IMR-90 (cell line): ENCODE measurements at regions not wholly inside any gene's neighbourhood (a gene's known extent, or its start where the extent isn't known, plus 50 kb on each side); places are given as distances from the start of the nearest gene placed in this dataset.

ENCODE experiments used
- ATAC-seq: fragments of 200-7000 bp; cut with Tn5 transposase; 2 replicates; pipeline ENCODE4 v1.9.1; 2020; ENCODE audit warnings: low read depth, mild to moderate bottlenecking, moderate library complexity
- BruUV-seq: library from RNA; stranded (reverse); fragments of 400-500 nt; replicated peaks from 2 replicates; lab custom pipeline; 2021; lab: Mats Ljungman, UMichigan
- CTCF ChIA-PET: fragments of 300-600 bp; formaldehyde crosslinking; extraction: SDS; loops from one replicate; lab custom pipeline; 2021; ENCODE audit warnings: antibody characterized with exemption; lab: Yijun Ruan, JAX
- POLR2A ChIA-PET: fragments of 300-600 bp; sonication (Branson Sonifier 250); formaldehyde crosslinking; loops from one replicate; lab custom pipeline; 2022; ENCODE audit warnings: antibody characterized with exemption; ENCODE audit not compliant: unreplicated experiment; lab: Charles Lee
- DNase-seq: peaks from one replicate; pipeline ENCODE4 v3.0.0; 2013
- H2AFZ ChIP-seq: replicated peaks from 2 replicates; pipeline ENCODE3; 2013; ENCODE audit warnings: low read length, mild to moderate bottlenecking; ENCODE audit not compliant: poor library complexity
- H2AK5ac ChIP-seq: 2 replicates; pipeline ENCODE4 v1.6.1; 2013; ENCODE audit warnings: low read depth, low read length, inconsistent platforms
- H2AK9ac ChIP-seq: replicated peaks from 2 replicates; pipeline ENCODE3; 2013; ENCODE audit warnings: mild to moderate bottlenecking, low read depth, low read length, moderate library complexity; ENCODE audit not compliant: poor library complexity
- H2BK120ac ChIP-seq: 2 replicates; pipeline ENCODE4 v1.6.1; 2013; ENCODE audit warnings: low read depth, low read length, inconsistent platforms
- H2BK15ac ChIP-seq: 3 replicates; pipeline ENCODE4 v1.6.1; 2013; ENCODE audit warnings: low read depth, low read length, inconsistent platforms
- H2BK20ac ChIP-seq: 2 replicates; pipeline ENCODE4 v1.6.1; 2013; ENCODE audit warnings: low read depth, mild to moderate bottlenecking, inconsistent platforms, low read length, moderate library complexity
- H2BK5ac ChIP-seq: 2 replicates; pipeline ENCODE4 v1.6.1; 2013; ENCODE audit warnings: mild to moderate bottlenecking, low read depth, low read length, inconsistent platforms; ENCODE audit not compliant: poor library complexity, severe bottlenecking
- H3K14ac ChIP-seq: replicated peaks from 2 replicates; pipeline ENCODE4 v1.6.1; 2013; ENCODE audit warnings: low read depth, low read length, inconsistent platforms
- H3K18ac ChIP-seq: 2 replicates; pipeline ENCODE4 v1.6.1; 2013; ENCODE audit warnings: low read depth, low read length, control low read depth
- H3K23ac ChIP-seq: 2 replicates; pipeline ENCODE4 v1.6.1; 2013; ENCODE audit warnings: low read depth, low read length, inconsistent platforms
- H3K27ac ChIP-seq: 2 replicates; pipeline ENCODE4 v1.5.1; 2013; ENCODE audit warnings: mild to moderate bottlenecking, control low read depth, low read length; ENCODE audit not compliant: insufficient read depth
- H3K27me3 ChIP-seq: 2 replicates; pipeline ENCODE4 v1.6.1; 2013; ENCODE audit warnings: low read length; ENCODE audit not compliant: control insufficient read depth, insufficient read depth
- H3K36me3 ChIP-seq: 2 replicates; pipeline ENCODE4 v1.6.1; 2013; ENCODE audit warnings: low read length, mixed read lengths; ENCODE audit not compliant: control insufficient read depth, insufficient read depth
- H3K4ac ChIP-seq: 2 replicates; pipeline ENCODE4 v1.6.1; 2013; ENCODE audit warnings: low read depth, low read length, inconsistent platforms
- H3K4me1 ChIP-seq: 2 replicates; pipeline ENCODE4 v1.6.1; 2013; ENCODE audit warnings: low read length, mixed read lengths; ENCODE audit not compliant: control insufficient read depth, insufficient read depth
- H3K4me2 ChIP-seq: 2 replicates; pipeline ENCODE4 v1.6.1; 2013; ENCODE audit warnings: low read depth, mild to moderate bottlenecking, control low read depth, low read length, moderate library complexity
- H3K4me3 ChIP-seq: 2 replicates; pipeline ENCODE4 v1.5.1; 2013; ENCODE audit warnings: low read depth, mild to moderate bottlenecking, control low read depth, low read length, moderate library complexity; ENCODE audit not compliant: insufficient read depth
- H3K56ac ChIP-seq: 2 replicates; pipeline ENCODE4 v1.6.1; 2013; ENCODE audit warnings: low read length, inconsistent platforms; ENCODE audit not compliant: insufficient read depth; ENCODE audit errors: extremely low read depth
- H3K79me1 ChIP-seq, 2 experiments: 2 replicates each; pipeline ENCODE4 v1.6.1; 2013; ENCODE audit warnings: low read length in 2 of 2, inconsistent platforms in 1 of 2, low read depth in 1 of 2
- H3K9ac ChIP-seq: 2 replicates; pipeline ENCODE4 v1.6.1; 2013; ENCODE audit warnings: low read depth, low read length, control low read depth
- H3K9me1 ChIP-seq: 2 replicates; pipeline ENCODE4 v1.6.1; 2013; ENCODE audit warnings: low read length, inconsistent platforms; ENCODE audit not compliant: insufficient read depth
- H3K9me3 ChIP-seq: 2 replicates; pipeline ENCODE4 v1.6.1; 2013; ENCODE audit warnings: low read length; ENCODE audit not compliant: control insufficient read depth, insufficient read depth
- H4K20me1 ChIP-seq: 2 replicates; pipeline ENCODE4 v1.6.1; 2013; ENCODE audit warnings: low read length, inconsistent platforms; ENCODE audit not compliant: insufficient read depth
- H4K5ac ChIP-seq: 2 replicates; pipeline ENCODE4 v1.6.1; 2013; ENCODE audit warnings: mild to moderate bottlenecking, low read depth, low read length, control low read depth
- H4K8ac ChIP-seq, 2 experiments: 2 replicates each; pipeline ENCODE4 v1.6.1; 2013; ENCODE audit warnings: low read depth in 2 of 2, low read length in 2 of 2, control low read depth in 1 of 2, inconsistent platforms in 1 of 2
- H4K91ac ChIP-seq: 2 replicates; pipeline ENCODE4 v1.6.1; 2013; ENCODE audit warnings: low read depth, low read length, inconsistent platforms; ENCODE audit not compliant: insufficient read depth
- MAZ ChIP-seq: IDR thresholded peaks from 2 replicates; pipeline ENCODE4 v1.6.1; 2012; ENCODE audit warnings: low read depth, mild to moderate bottlenecking, low read length, improper control_type of control experiment, moderate library complexity, borderline replicate concordance
- USF2 ChIP-seq: fragments of 150-350 bp; IDR thresholded peaks from 2 replicates; pipeline ENCODE4 v1.6.1; 2017; ENCODE audit warnings: mild to moderate bottlenecking, antibody characterized with exemption, low read length, low read depth
- WGBS, 2 experiments: methylation state at CpG; one replicate each; pipeline versions ENCODE4 v1.1.5 to v1.1.7; 2013; ENCODE audit warnings: missing lambda C conversion rate in 2 of 2; ENCODE audit not compliant: insufficient read length in 1 of 2; ENCODE audit errors: extremely low coverage in 2 of 2; 5-methylcytosine and 5-hydroxymethylcytosine counted together
- dilution Hi-C: fragments of 300-500 bp; cut with HindIII; formaldehyde crosslinking; loops from one replicate; pipeline ENCODE4 v1.14.3; 2018; ENCODE audit warnings: low sequenced_read_pairs; ENCODE audit not compliant: unreplicated experiment
- in situ Hi-C: fragments of 300-500 bp; cut with MboI; formaldehyde crosslinking; loops from 3 replicates; pipeline ENCODE4 v1.14.3; 2019; ENCODE audit warnings: low sequenced_read_pairs, inconsistent platforms, mixed read lengths
- intact Hi-C: fragments of 100-400 bp; cut with micrococcal nuclease; formaldehyde crosslinking; loops from 2 replicates; pipeline ENCODE4 v1.10.0; 2022

GRCh38 chr10:91574236-91574635, 58.6 kb downstream of the PPP1R3C start:
- H4K5ac ChIP-seq: no peak overlapping the region
- in situ Hi-C loops: no loop called here
- H3K36me3 ChIP-seq: no peaks in the 10 kb centered on the region
- POLR2A ChIA-PET: no interaction called here
- intact Hi-C loops: no loop called here
- no TSS peak for BruUV-seq
- no peak overlapping the region for H3K18ac ChIP-seq
- H2BK5ac ChIP-seq: no peak overlapping the region
- H4K20me1 ChIP-seq: no peaks in the 10 kb centered on the region
- H3K14ac ChIP-seq: no peak overlapping the region
- ATAC-seq (no peak), DNase-seq (no peak)
- H2BK20ac ChIP-seq: no peak overlapping the region
- dilution Hi-C loops: no loop called here
- H4K8ac ChIP-seq: no peak overlapping the region
- H3K56ac ChIP-seq: no peak overlapping the region
- H2AK9ac ChIP-seq: no peak overlapping the region
- CTCF ChIA-PET: interaction anchor here (1.0 to 1.1 kb wide), 2 partner anchors 24 to 31 kb away, joined by 4 read pairs; no protein-coding TSS in a partner anchor
- H3K9ac ChIP-seq: no peak overlapping the region
- no peak overlapping the region for H2AFZ ChIP-seq
- H3K27ac ChIP-seq: no peak overlapping the region
- H2AK5ac ChIP-seq: no peak overlapping the region; the same call in 1 of the 2 replicates
- no peak for TF ChIP-seq MAZ
- no peak for TF ChIP-seq USF2
- no peak overlapping the region for H3K4me3 ChIP-seq
- H2BK120ac ChIP-seq: no peak overlapping the region
- no peak overlapping the region for H3K4ac ChIP-seq
- H3K23ac ChIP-seq: no peak overlapping the region
- peaks cover 2% of the 10 kb centered on the region for H3K9me3 ChIP-seq
- H3K9me1 ChIP-seq: no peaks in the 10 kb centered on the region
- H3K79me1 ChIP-seq: no peaks in the 10 kb centered on the region
- H2BK15ac ChIP-seq: no peak overlapping the region
- no peak overlapping the region for H4K91ac ChIP-seq
- no peak overlapping the region for H3K4me2 ChIP-seq
- H3K27me3 ChIP-seq: no peaks in the 10 kb centered on the region
- 96% methylated on average over 3 of the region's 8 CpGs; no CpG with 5 or more reads in 1 of the 2 experiments for WGBS, 2 experiments
- H3K4me1 ChIP-seq: peaks cover 5% of the 10 kb centered on the region
